B cell (primary cell): ENCODE measurements at regions not wholly inside any gene's neighbourhood (a gene's known extent, or its start where the extent isn't known, plus 50 kb on each side); places are given as distances from the start of the nearest gene placed in this dataset.

Experiments used
- CTCF ChIP-seq: fragments of 200-600 bp; IDR thresholded peaks from one replicate; pipeline ENCODE4 v1.8.0; 2022; ENCODE audit warnings: antibody characterized with exemption, mild to moderate bottlenecking
- EZH2 ChIP-seq: IDR thresholded peaks from 2 replicates; pipeline ENCODE4 v1.6.1; 2012; ENCODE audit warnings: borderline replicate concordance, low read depth, mild to moderate bottlenecking, moderate library complexity, low read length; ENCODE audit not compliant: insufficient read depth, poor library complexity, severe bottlenecking

- TF ChIP-seq CTCF, result no peak
- no peak for TF ChIP-seq EZH2
These were observed 110.6 kb downstream of the RPL10L start for GRCh38 chr14:46540986-46541385.
